ENCODE measurements at regions not wholly inside any gene's neighbourhood (a gene's known extent, or its start where the extent isn't known, plus 50 kb on each side); places are given as distances from the start of the nearest gene placed in this dataset.
"Not testable (repeated sequence)": the region's sequence is repeated elsewhere in the genome, so short reads cannot be mapped to it uniquely, and the experiment has no call there.

DNA sequence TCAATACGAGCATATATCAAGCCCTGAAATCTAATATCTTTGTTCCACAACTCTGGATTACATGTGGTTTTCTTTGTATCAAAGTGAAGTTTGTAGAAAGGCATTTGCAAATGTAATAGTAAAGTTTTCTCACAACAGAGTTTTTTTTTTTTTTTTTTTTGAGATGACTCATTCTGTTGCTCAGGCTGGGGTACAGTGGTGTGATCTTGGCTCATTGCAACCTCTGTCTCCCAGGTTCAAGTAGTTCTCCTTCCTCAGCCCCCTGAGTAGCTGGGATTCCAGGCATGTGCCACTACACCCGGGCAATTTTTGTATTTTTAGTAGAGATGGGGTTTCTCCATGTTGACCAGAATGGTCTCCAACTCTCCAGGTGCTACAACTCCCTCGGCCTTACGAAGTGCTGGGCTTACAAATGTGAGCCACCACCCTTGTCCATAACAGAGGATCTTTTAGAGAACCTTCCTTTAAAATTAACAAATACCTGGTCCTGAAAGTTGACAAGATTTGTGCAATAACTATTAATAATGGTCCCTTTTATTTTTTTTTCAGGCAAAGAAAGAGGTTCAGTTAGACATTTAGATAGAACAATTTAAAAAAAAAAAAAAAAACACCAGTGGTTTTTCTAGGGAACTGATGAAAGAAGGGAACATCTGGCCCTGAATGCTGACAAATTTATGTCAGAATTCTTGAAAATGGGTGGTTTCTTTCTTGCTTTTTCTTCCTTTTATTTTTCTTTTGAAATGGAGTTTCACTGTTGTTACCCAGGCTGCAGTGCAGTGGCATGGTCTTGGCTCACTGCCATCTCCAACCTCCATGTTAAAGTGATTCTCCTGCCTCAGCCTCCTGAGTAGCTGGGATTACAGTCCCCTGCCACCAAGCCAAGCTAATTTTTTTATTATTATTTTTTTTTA, 278.5 kb downstream of the RPS4Y2 start:
- peak; percentile 55 for DNase-seq

DNA sequence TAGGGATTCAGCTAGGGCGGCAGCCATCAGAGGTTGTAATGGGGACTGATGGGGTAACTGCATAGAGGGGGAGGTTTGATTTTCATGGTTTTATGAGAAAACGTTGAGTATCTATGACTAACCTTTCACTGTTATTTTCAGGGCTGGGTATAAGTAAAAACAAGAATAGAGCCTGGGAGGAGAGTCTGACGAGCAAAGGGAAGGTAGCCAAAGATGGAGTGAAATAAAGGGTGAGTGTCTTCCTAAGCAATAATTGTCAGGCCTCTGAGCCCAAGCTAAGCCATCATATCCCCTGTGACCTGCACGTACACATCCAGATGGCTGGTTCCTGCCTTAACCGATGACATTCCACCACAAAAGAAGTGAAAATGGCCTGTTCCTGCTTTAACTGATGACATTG, 281.5 kb downstream of the RPS4Y2 start:
- not testable (repeated sequence) for DNase-seq

DNA sequence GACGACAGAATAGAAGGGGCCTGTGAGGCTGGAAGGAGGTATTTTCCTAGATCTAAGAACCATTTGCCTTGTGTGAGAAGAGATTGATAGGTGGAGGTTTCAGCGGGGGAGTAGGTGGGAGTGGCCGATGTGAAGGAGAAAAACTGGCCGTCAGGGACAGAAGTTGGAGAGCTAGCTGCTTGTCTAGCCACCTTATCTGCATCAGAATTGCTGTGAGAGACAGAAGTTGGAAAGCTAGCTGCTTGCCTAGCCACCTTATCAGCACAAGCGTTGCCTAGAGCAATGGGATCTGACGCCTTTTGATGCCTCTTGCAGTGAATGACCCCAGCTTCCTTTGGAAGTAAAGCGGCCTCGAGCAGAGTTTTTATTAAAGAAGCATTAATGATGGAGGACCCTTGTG, 283.9 kb downstream of the RPS4Y2 start:
- DNase-seq = no peak

DNA sequence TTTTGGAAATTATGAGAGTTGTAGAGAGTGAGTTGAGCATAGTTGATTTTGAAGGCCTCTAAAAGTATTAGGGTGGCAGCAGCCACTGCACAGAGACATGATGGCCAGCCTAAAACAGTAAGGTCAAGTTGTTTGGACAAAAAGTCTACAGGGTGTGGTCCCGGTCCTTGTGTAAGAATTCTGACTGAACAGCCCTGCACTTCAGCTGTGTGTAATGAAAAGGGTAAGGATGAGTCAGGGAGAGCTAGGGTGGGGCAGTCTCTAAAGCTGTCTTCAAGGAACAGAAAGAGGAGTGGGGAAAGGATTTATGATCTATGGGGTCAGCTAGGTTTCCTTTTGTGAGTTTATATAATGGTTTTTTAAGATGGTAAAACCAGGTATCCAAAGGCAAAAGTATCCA, 284.8 kb downstream of the RPS4Y2 start:
- DNase-seq = not testable (repeated sequence)

DNA sequence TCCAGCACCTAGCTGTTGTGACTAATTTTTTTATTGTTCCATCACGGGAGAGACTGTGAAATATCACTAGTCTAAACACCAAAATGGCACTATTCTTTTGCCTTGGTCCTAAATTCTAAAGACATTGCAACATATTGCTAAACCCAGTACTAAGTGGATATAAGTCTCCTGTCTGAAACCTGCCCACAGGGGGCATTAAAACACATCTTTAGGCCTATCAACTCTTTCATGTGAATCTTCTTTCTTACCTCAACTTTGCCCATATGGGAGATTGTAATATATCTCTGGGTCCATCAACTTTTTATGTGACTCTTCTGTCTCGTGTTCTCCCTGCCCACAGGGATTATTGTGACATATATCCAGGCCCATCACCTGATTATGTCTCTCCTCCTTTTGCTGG, 317.2 kb downstream of the RPS4Y2 start:
- no peak for DNase-seq

DNA sequence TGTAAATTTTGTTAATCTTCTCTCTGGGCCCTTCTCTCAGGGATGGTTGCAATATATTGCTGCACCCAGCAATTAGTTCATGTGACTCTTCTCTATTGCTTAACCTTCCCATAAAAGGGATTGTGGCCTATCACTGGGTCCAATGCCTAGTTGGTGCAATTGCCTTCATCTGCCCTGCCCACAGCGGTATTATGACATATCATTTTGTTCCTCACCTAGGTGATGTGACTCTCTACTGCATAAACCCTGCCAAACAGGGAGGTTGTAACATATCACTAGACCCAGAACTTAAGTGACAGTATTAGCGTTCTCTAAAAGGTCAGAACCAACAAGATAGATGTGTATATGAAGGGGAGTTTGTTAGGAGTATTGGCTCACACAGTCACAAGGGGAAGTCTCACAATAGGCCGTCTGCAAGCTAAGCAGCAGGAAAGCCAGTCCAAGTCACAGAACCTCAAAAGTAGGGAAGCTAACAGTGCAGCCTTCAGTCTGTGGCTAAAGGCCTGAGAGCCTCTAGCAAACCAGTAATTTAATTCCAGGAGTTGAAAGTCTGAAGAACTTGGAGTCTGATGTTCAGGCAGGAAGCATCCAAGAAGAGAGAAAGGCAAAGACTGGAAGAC, 317.8 kb downstream of the RPS4Y2 start:
- DNase-seq = no peak

DNA sequence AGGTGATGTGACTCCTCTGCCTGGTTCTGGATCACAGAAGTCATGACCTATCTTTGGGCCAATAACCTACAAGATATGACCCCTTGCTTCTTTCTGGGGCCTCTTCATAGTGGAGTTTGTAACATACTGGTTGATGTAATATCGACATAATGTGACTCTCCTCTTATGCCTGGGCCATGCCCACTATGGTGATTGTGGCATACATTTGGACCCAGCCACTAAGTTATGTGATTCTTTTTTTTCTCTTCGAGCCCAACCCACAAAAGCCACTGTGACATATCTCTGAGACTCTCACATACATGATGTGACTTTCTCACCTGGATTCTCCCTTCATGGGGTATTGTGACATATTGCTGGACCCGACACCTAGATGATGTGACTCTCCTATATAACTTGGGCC, 319.8 kb downstream of the RPS4Y2 start:
- DNase-seq = no peak

DNA sequence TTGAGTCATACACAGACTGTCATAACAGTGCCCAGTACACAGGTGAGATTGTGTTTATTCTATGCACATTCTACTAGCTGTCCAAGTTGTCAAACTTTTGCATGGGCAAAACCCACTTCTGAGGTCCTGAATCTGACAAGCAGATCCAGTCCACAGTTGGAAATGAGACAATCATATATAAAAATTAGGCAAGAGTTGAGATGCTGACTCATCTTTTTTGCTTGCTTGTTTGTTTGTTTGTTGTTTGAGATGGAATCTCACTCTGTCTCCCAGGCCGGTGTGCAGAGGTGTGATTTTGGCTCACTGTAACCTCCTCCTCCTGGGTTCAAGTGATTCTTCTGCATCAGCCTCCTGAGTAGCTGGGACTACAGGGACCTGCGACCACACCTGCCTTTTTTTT, 323.8 kb downstream of the RPS4Y2 start:
- no peak for DNase-seq

DNA sequence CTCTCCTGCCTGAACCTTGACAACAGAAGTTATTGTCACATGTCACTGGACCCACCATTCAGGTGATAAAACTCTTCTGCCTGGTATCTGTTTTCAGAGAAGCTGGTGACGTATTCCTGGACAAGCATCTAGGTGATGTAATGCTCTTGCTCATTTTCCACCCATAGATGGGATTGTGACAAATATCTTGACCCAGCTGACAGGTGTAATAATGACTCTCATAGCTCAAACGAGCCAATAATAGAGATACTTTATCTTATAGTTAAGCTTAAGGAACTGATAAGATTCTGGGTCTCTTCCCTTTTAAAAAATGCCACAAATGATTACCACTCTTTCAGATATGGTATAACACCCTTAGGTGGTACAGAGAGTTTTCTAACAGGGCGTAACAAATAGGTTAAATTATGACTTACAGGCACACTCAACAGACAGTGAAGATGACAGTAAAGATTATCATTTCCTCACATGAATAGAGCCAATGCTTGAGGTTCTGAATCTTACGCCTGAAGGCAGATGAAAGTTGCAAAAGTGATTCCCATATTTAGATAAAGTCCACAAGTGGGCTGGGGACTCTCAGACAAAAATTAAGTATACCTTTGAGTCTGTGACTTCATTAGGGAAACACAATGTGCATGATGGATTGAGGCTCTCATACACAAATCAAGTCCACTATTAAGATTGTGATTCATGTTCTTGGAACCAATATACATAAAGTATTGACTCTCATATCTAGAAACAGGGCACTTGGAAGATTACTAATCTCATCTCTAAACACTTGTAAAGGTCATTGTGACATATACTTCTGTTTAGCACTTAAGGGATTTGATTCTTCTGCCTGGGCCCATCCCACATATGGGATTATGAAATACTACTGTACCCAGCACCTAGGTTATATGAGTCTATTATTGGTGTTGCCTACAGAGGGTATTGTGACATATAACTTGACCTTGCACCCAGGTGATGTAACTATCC, 326.0 kb downstream of the RPS4Y2 start:
- no peak for DNase-seq

DNA sequence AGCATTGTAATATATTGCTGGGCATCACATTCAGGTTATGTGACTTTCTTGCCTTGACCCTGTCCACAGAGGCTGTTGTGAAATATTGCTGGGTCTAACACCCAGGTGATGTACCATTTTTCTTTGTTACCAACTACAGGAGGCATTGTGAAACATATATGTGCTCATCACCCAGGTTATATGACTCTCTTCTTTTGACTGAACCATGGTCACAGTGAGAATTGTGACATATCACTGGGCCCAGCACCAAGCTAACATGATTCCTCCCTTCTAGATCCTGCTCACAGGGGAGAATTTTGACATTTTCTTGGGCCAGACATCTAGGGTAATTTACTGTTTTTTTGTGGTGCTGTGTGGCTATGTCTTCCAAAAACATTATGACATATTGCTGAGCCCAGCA, 326.7 kb downstream of the RPS4Y2 start:
- no peak for DNase-seq

DNA sequence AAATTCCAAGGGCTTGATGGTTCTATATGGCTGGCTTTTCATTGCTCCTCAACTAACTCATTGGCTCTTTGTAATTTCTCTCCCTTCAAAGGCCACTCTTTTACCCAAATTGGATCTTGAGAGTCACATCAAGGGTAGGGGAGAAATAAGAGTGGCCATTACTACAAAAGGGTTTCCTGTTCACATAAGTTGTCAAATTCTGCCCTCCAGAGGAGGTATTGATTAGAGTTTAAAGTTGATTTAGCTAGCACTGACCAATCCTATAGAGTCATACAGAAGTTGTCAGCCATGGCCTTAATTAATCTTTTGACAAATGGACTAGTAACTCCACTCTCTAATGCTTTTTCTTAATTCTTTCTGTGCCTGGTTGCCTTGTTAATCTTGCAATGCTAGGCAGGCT, 336.0 kb downstream of the RPS4Y2 start:
- DNase-seq = no peak

DNA sequence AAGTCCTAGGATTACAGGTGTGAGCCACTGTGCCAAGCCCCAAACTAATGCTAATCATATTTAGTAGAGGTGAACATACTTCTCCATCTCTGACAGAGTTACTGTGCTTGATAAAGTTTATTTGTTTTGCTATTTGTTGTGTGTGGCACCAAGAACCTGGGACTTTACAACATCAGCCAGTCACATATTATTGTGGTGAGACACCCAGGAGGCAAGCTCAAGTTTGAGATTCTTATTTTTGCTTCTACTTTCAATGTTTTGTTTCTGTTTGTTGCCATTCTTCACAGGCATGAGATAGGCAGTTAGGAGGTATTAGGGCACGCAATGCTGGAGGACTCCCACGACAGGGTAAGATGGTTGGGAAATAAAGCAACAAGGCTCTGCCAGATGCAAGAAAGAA, 346.6 kb downstream of the RPS4Y2 start:
- DNase-seq = no peak

DNA sequence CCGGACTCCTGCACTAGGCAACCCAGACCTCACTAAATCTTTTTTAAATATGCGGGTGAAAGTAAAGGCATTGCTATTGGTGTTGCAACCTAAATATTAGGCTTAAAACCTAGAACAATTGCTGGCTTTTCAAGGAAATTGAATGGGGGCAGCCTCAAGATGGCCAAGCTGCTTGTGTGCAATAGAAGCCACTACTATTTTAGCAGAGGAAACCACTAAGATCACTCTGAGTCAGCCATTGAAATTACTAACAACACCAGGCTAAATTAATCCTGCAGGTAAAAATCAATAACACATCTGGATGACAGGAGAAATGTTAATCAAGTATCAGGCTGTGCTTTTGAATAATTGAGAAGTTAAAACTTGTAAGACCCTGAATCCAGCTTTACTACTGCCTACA, 348.0 kb downstream of the RPS4Y2 start:
- no peak for DNase-seq

DNA sequence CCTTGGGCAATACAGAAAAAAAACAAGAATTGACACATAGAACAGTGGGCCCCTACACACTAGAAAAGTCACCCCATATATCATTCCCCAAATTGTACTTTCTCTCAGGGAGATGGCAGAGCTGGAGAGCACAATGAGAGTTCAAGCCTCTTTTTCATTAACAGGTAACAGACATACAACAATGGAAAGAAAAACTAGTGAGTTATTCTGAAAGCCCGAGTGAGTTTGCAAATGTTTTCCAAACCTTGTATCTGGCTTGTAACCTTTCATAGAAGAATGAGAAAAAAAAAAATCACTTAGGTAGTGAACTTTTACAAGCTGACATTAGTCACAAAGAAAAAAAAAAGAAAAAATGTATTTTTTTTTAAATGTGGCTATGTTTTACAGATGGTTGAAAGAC, 349.6 kb downstream of the RPS4Y2 start:
- no peak for DNase-seq

DNA sequence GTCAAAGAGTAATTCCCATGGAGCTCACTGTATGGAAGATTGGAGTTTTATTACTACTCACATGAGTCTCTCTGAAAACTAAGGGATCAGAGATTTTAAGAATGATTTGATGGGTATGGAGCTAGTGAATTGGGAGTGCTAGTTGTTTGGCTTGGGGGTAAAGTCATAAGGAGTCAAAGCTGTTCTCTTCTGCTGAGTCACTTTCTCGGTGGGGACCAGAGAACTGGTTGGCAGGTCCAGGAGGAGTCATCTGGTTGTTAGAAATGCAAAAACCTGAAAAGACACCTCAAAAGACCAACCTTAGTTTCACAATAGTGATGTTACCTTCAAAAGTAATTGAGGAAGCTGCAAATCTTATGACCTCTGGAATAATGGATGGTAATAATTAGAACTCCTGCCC, 355.4 kb downstream of the RPS4Y2 start:
- peak; percentile 22 for DNase-seq

DNA sequence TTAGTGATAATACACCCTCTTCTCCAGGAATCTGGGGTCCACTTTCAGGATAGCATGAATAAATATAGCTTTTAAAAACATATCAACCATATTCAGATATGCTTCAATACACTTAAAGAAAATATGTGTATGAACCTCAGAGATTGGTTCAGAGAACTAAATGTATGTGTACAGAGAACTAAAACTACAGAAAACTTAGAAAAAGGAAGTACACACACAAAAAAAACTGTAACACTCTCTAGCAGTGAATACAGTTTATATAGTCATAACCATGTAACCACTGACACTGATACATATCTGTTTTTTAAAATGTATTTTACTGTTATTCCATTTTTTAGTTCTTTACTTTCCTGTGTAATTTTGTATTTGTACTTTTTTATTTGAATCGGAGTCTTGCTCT, 365.2 kb downstream of the RPS4Y2 start:
- DNase-seq = no peak

DNA sequence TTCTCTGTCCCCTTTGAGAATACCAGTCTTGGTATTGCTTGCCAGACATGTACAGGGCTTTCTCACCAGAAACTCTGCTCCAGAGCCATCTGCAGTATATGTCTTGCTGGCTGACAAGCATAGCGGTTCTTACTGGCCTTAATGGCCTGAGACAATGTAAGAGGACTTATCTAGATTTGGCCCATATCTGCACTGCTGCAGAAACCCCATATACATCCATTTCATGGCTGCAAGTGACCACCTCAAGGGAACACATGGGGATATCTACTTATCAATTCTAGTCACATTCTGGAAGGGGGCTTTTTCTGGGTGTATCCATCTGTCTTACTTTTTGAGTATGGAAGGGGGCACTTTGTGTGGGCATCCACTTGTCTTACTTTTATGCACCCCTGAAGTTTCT, 375.5 kb upstream of the RBMY1B start:
- no peak for DNase-seq

DNA sequence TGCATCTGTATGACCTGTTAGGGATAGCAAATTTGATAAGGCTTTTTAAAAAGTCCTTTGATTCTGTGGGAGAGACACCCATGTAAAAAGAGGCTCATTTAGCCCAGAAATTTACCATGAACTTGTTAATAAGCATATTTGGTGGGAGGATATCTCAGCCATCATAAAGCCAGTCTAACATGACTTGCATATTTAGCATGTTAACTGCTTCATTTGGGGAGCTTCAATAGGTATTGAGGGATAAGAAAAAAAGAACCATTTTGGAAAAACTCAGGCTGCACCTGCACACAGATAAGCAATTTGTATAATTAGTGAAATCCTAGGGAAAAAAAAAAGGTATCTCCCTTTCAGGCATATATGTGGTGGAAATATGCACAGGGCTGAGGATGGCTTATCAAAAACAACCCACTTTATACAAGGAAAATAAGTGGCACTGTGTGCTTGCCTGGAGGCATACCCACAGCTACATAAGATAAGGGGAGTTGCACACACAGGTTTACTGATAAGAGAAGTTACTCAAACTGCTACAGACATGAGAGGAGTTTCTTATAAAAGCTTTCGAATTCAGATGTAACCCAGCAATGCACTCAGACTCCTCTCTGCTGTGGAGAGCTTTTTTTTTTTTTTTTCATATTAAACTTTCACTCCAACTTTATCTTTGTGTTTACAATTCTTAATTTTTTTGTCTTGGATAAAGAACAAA, 372.9 kb upstream of the RBMY1B start:
- no peak for DNase-seq

DNA sequence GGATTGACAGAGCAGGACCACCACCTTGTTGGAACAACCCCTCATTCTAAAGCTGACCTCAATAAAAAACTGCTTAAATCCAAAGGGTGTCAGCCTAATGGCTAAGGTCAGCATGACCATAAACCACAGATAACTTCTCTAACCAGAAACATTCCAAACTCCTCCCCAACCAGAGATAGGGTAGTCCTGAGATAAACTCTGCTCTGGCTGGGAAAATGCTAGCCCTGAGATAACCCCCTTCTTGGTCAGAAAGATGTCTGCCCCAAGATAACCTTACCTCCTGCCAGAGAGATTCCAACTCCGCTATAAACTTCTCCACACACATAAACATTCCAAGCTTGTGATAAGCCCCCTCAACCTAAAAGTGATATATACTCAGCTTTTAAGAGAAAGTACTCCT, 364.8 kb upstream of the RBMY1B start:
- DNase-seq = no peak

DNA sequence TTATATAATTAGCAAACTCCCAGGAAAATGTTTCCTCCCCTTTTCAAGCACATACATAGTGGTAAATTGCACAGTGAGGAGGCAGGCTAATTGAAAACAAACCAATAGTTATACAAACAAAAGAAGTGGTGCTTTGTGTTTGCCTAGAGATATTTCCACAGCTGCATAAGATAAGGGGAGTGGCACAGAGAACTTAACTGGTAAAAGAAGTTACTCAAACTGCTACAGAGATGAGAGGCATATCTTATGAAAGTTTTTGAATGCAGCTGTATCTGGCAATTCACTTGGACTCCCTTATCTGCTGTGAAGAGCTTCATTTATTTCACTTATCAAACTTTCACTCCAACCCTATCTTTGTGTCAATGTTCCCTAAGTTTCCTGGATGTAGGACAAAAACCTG, 361.2 kb upstream of the RBMY1B start:
- DNase-seq = no peak

DNA sequence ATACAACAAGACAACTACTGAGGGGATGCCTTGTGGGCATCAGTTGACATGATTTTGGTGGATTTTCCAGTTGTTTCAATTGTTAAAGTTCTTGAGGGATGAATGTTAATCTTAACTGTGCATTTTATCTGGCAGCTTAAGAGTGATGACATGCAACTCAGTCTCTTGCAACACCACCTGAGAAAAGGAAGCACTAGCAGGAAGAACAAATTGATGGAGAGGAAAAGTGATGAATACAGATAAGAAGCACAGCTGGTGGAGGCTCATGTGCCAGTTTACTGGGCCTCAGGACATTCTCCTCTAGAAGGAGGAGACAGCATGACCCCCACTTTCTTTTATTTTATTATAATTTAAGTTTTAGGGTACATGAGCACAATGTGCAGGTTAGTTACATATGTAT, 341.3 kb upstream of the RBMY1B start:
- DNase-seq = no peak

DNA sequence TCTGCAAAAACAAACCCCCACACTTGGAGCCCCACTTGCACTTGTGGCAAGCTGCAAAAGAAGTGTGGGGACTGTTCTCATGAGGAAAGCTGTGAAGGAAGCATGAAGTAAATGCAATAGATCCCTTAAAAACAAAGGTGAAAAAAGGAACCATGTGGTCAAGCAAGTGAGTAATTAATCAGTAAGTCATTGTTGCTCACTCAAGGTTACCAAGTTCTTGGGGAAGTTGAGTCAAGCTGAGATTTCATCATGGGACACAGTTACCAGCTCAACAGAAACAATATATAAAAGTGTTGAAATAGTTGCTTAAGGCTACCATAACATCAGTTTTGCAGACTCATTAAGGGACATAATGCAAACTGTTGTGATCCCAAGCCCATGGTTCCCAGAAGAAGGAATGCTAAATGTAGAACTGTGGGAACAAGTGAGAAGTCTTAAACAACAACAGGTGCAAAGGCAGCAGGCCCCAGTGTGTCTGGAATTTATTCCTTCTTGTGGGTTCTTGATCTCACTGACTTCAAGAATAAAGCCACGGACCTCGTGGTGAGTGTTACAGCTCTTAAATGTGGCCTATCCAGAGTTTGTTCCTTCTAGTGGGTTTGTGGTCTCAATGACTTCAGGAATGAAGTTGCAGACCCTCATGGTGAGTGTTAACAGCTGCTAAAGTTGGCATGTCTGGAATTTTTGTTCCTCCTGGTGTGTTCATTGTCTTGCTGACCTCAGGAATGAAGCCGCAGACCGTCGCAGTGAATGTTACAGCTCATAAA, 336.3 kb upstream of the RBMY1B start:
- DNase-seq = no peak
